Medulla oblongata (tissue), 1 donor: ENCODE measurements at regions not wholly inside any gene's neighbourhood (a gene's known extent, or its start where the extent isn't known, plus 50 kb on each side); places are given as distances from the start of the nearest gene placed in this dataset.

Experiments
- DNase-seq: peaks from one replicate; pipeline ENCODE4 v3.0.0-alpha.2; 2015; ENCODE audit errors: extremely low spot score

GRCh38 chr4:171162478-171162877 is 650.7 kb upstream of the GALNTL6 start:
- DNase-seq = no peak

GRCh38 chr4:171157462-171158082 is 655.6 kb upstream of the GALNTL6 start:
- no peak for DNase-seq

- DNase-seq = no peak
These were observed 670.6 kb upstream of the GALNTL6 start for GRCh38 chr4:171142639-171143038.

- no peak for DNase-seq
These were observed 671.2 kb upstream of the GALNTL6 start for GRCh38 chr4:171142045-171142444.

- DNase-seq = peak; percentile 30
These were observed 682.9 kb upstream of the GALNTL6 start for GRCh38 chr4:171130256-171130801.

GRCh38 chr4:171118091-171118490 is 695.1 kb upstream of the GALNTL6 start:
- DNase-seq = no peak

- no peak for DNase-seq
These were observed 695.7 kb upstream of the GALNTL6 start for GRCh38 chr4:171117457-171117856.

GRCh38 chr4:171101845-171102244 is 711.4 kb upstream of the GALNTL6 start:
- DNase-seq = no peak

- no peak for DNase-seq
These were observed 726.1 kb upstream of the GALNTL6 start for GRCh38 chr4:171087089-171087488.

- DNase-seq = no peak
These were observed 745.8 kb upstream of the GALNTL6 start for GRCh38 chr4:171067422-171067821.

- no peak for DNase-seq
These were observed 763.8 kb upstream of the GALNTL6 start for GRCh38 chr4:171049380-171049779.

- no peak for DNase-seq
These were observed 770.1 kb upstream of the GALNTL6 start for GRCh38 chr4:171042989-171043524.

- DNase-seq = no peak
These were observed 777.3 kb upstream of the GALNTL6 start for GRCh38 chr4:171035909-171036308.

GRCh38 chr4:171031338-171031737 is 781.9 kb upstream of the GALNTL6 start:
- no peak for DNase-seq

- no peak for DNase-seq
These were observed 787.4 kb upstream of the GALNTL6 start for GRCh38 chr4:171025776-171026175.

GRCh38 chr4:171025343-171025742 is 787.9 kb upstream of the GALNTL6 start:
- no peak for DNase-seq

- DNase-seq = no peak
These were observed 788.4 kb upstream of the GALNTL6 start for GRCh38 chr4:171024720-171025303.

- DNase-seq = no peak
These were observed 790.4 kb upstream of the GALNTL6 start for GRCh38 chr4:171022824-171023230.

- DNase-seq = peak; percentile 23
These were observed 795.6 kb upstream of the GALNTL6 start for GRCh38 chr4:171017593-171017992.

GRCh38 chr4:171016145-171016544 is 797.1 kb upstream of the GALNTL6 start:
- no peak for DNase-seq

- no peak for DNase-seq
These were observed 797.8 kb upstream of the GALNTL6 start for GRCh38 chr4:171015441-171015840.

GRCh38 chr4:171007618-171008390 is 805.4 kb upstream of the GALNTL6 start:
- no peak for DNase-seq
